ENCODE measurements at regions not wholly inside any gene's neighbourhood (a gene's known extent, or its start where the extent isn't known, plus 50 kb on each side); places are given as distances from the start of the nearest gene placed in this dataset.

- no peak for DNase-seq (ENCODE audit: low read depth in 4 of 4, low spot score in 3 of 4)
Measured at GRCh38 chr11:97722065-97722464, 1298.7 kb upstream of the CNTN5 start.

GRCh38 chr11:97722721-97723120 lies 1298.0 kb upstream of the CNTN5 start:
- no peak for DNase-seq (ENCODE audit: low read depth in 4 of 4, low spot score in 3 of 4)

- no peak for DNase-seq (ENCODE audit: low read depth in 4 of 4, low spot score in 3 of 4)
Measured at GRCh38 chr11:97729546-97730272, 1291.0 kb upstream of the CNTN5 start.

GRCh38 chr11:97732011-97732632 lies 1288.6 kb upstream of the CNTN5 start:
- no peak for DNase-seq (ENCODE audit: low read depth in 4 of 4, low spot score in 3 of 4)

- DNase-seq (ENCODE audit: low read depth in 4 of 4, low spot score in 3 of 4): no peak
Measured at GRCh38 chr11:97738751-97739150, 1282.0 kb upstream of the CNTN5 start.

- DNase-seq (ENCODE audit: low read depth in 4 of 4, low spot score in 3 of 4): peak; percentile 64 to 72 (median 68)
Measured at GRCh38 chr11:97739932-97740800, 1280.6 kb upstream of the CNTN5 start.

GRCh38 chr11:97740801-97741151 lies 1280.0 kb upstream of the CNTN5 start:
- DNase-seq (ENCODE audit: low read depth in 4 of 4, low spot score in 3 of 4): no peak

GRCh38 chr11:97742717-97743116 lies 1278.0 kb upstream of the CNTN5 start:
- DNase-seq (ENCODE audit: low read depth in 4 of 4, low spot score in 3 of 4): no peak

GRCh38 chr11:97743205-97743742 lies 1277.5 kb upstream of the CNTN5 start:
- no peak for DNase-seq (ENCODE audit: low read depth in 4 of 4, low spot score in 3 of 4)

GRCh38 chr11:97745515-97746050 lies 1275.2 kb upstream of the CNTN5 start:
- DNase-seq (ENCODE audit: low read depth in 4 of 4, low spot score in 3 of 4): no peak

GRCh38 chr11:97746818-97747217 lies 1273.9 kb upstream of the CNTN5 start:
- no peak for DNase-seq (ENCODE audit: low read depth in 4 of 4, low spot score in 3 of 4)

- no peak for DNase-seq (ENCODE audit: low read depth in 4 of 4, low spot score in 3 of 4)
Measured at GRCh38 chr11:97751405-97751804, 1269.3 kb upstream of the CNTN5 start.

GRCh38 chr11:97751952-97752351 lies 1268.8 kb upstream of the CNTN5 start:
- DNase-seq (ENCODE audit: low read depth in 4 of 4, low spot score in 3 of 4): no peak

GRCh38 chr11:97754976-97755375 lies 1265.8 kb upstream of the CNTN5 start:
- DNase-seq (ENCODE audit: low read depth in 4 of 4, low spot score in 3 of 4): no peak

- no peak for DNase-seq (ENCODE audit: low read depth in 4 of 4, low spot score in 3 of 4)
Measured at GRCh38 chr11:97756571-97757335, 1264.0 kb upstream of the CNTN5 start.

GRCh38 chr11:97761175-97761574 lies 1259.6 kb upstream of the CNTN5 start:
- DNase-seq (ENCODE audit: low read depth in 4 of 4, low spot score in 3 of 4): no peak

GRCh38 chr11:97764193-97764592 lies 1256.6 kb upstream of the CNTN5 start:
- DNase-seq (ENCODE audit: low read depth in 4 of 4, low spot score in 3 of 4): no peak

- DNase-seq (ENCODE audit: low read depth in 4 of 4, low spot score in 3 of 4): no peak
Measured at GRCh38 chr11:97764605-97765004, 1256.1 kb upstream of the CNTN5 start.

GRCh38 chr11:97770570-97770969 lies 1250.2 kb upstream of the CNTN5 start:
- no peak for DNase-seq (ENCODE audit: low read depth in 4 of 4, low spot score in 3 of 4)

GRCh38 chr11:97772705-97773104 lies 1248.0 kb upstream of the CNTN5 start:
- DNase-seq (ENCODE audit: low read depth in 4 of 4, low spot score in 3 of 4): no peak

All from left renal pelvis (tissue), 4 donors.